Stomach (tissue), 8 donors: ENCODE measurements at regions not wholly inside any gene's neighbourhood (a gene's known extent, or its start where the extent isn't known, plus 50 kb on each side); places are given as distances from the start of the nearest gene placed in this dataset.

ENCODE experiments used
- DNase-seq, 2 donors: peaks; one replicate each; pipeline versions ENCODE4 v3.0.0 to v3.0.0-alpha.2; 2013 to 2019
- H3K27ac ChIP-seq, 5 donors: fragments of 200-600 bp in 4 of 5; sonication (generic) in 4 of 5; one replicate each; pipeline ENCODE4 v1.5.1; 2013 to 2019; ENCODE audit warnings: mild to moderate bottlenecking in 1 of 5, moderate library complexity in 1 of 5
- H3K27me3 ChIP-seq, 3 donors: fragments of 200-600 bp; sonication (generic); one replicate each; pipeline ENCODE4 v1.5.1; 2017 to 2019; ENCODE audit warnings: mixed run types in 1 of 3
- H3K36me3 ChIP-seq, 4 donors: fragments of 200-600 bp; sonication (generic); 1 replicate in 3 of 4; 2 replicates in 1 of 4; pipeline ENCODE4 v1.5.1; 2016 to 2019
- H3K4me1 ChIP-seq, 4 donors: fragments of 200-600 bp; sonication (generic); one replicate each; pipeline ENCODE4 v1.5.1; 2016 to 2019
- H3K4me3 ChIP-seq, 4 donors: fragments of 200-600 bp; sonication (generic) in 3 of 4; one replicate each; pipeline ENCODE4 v1.5.1; 2016 to 2019; ENCODE audit warnings: mild to moderate bottlenecking in 1 of 4
- H3K9me3 ChIP-seq, 4 donors: fragments of 200-600 bp; sonication (generic); one replicate each; pipeline ENCODE4 v1.5.1; 2016 to 2019
- CTCF ChIP-seq, 7 experiments: fragments of 450-650 bp in 4 of 7; fragments of 200-600 bp in 3 of 7; sonication (generic) in 3 of 7; IDR thresholded peaks; one replicate each; pipeline ENCODE4 v1.5.1; 2016 to 2019; ENCODE audit warnings: antibody characterized with exemption in 7 of 7, control low read depth in 2 of 7, mild to moderate bottlenecking in 1 of 7
- EP300 ChIP-seq: sonication (generic); formaldehyde crosslinking; IDR thresholded peaks from one replicate; pipeline ENCODE4 v1.6.1; 2017; ENCODE audit warnings: antibody characterized with exemption
- POLR2A ChIP-seq, 4 donors: fragments of 450-650 bp; IDR thresholded peaks; one replicate each; pipeline ENCODE4 v1.6.1; 2016; ENCODE audit warnings: antibody characterized with exemption in 4 of 4, control low read depth in 2 of 4, mild to moderate bottlenecking in 1 of 4, moderate library complexity in 1 of 4
- POLR2AphosphoS5 ChIP-seq, 3 donors: sonication (generic); formaldehyde crosslinking; IDR thresholded peaks; one replicate each; pipeline ENCODE4 v1.6.1; 2016; ENCODE audit warnings: antibody characterized with exemption in 3 of 3
- WGBS, 5 donors: extraction: QIAGEN DNeasy Blood & Tissue Kit in 3 of 5; methylation state at CpG; one replicate each; pipeline versions ENCODE4 v1.1.5 to v1.1.7; 2013 to 2018; 5-methylcytosine and 5-hydroxymethylcytosine counted together
- intact Hi-C: fragments of 100-400 bp; cut with DNase I; formaldehyde crosslinking; loops from one replicate; pipeline ENCODE4 v1.15.1; 2023; ENCODE audit warnings: low total_unique reads
- donor health status: healthy with polysubstance abuse.
- donor health status: Bipolar disorder and iron deficiency.
- donor health status: healthy.

DNA sequence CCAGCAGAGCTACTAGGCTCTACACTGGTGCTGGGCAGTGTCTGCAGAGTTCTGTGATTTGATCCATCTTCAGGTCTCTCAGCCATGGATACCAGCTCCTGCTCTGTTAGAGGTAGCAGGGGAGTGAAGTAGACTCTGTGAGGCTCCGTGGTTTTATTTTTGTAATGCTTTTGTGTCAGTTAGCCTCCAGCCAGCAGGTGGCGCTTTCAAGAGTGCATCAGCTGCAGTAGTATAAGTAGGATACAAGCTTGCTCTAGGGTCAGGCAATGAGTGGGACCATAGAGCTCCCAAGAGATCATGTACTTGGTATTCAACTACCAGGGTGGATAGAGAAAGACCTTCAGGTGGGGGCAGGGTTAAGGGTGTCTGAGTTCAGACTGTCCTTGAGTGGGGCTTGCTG is 362.5 kb upstream of the TRAM1L1 start:
- Histone ChIP-seq H3K27me3 (no peaks in the 10 kb centered on the region), H3K4me1 (no peaks in the 10 kb centered on the region), H3K9me3 (peaks cover 0 to 15% (median 0%) of the 10 kb centered on the region in 4 donors), H3K36me3 (no peaks in the 10 kb centered on the region), H3K27ac (no peak overlapping the region), H3K4me3 (no peak overlapping the region)
- no peak for DNase-seq
- intact Hi-C loops, result no loop called here
- no peak for TF ChIP-seq POLR2AphosphoS5 (IDR thresholded peaks at IDR 0.05)
- no peak for TF ChIP-seq EP300
- no peak for TF ChIP-seq CTCF (IDR thresholded peaks at IDR 0.05)
- TF ChIP-seq POLR2A (IDR thresholded peaks at IDR 0.05), result no peak
- 68 to 89% (median 80%) methylated on average over 2 of the region's 2 CpGs for WGBS, 5 donors

GRCh38 chr4:117455088-117455487 is 369.7 kb upstream of the TRAM1L1 start:
- DNase-seq, result no peak
- Histone ChIP-seq H3K27ac (no peak overlapping the region), H3K27me3 (no peaks in the 10 kb centered on the region), H3K4me1 (no peaks in the 10 kb centered on the region), H3K9me3 (peaks cover 0 to 5% (median 0%) of the 10 kb centered on the region in 4 donors), H3K4me3 (no peak overlapping the region), H3K36me3 (no peaks in the 10 kb centered on the region)
- 11 to 16% (median 13%) methylated on average over 1 of the region's 1 CpG for WGBS, 5 donors
- TF ChIP-seq EP300 (no peak), POLR2AphosphoS5 (IDR thresholded peaks at IDR 0.05) (no peak), POLR2A (IDR thresholded peaks at IDR 0.05) (no peak), CTCF (IDR thresholded peaks at IDR 0.05) (no peak)
- intact Hi-C loops, result no loop called here

DNA sequence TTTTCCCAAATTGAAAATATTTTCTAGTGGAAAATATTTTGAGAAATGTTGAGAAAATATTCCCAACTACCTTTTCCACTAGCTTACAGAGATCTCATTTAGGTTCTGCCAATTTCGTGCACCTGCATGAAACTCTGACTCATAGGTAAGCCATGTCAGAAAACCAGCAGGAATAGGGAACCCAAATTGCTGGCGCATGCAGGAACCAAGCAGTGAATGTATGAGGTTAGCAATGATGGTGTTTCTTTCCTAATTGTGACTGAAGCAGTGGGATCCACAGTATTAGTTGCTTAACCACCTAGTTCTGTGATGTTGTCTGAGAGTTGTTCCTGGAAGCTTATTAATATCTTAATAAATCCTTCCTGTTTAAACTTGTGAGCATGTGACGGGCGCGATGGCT is 381.0 kb upstream of the TRAM1L1 start:
- Histone ChIP-seq H3K27me3 (no peaks in the 10 kb centered on the region), H3K9me3 (no peaks in the 10 kb centered on the region), H3K27ac (no peak overlapping the region), H3K4me1 (no peaks in the 10 kb centered on the region), H3K36me3 (no peaks in the 10 kb centered on the region), H3K4me3 (no peak overlapping the region)
- no peak for DNase-seq
- TF ChIP-seq POLR2A (IDR thresholded peaks at IDR 0.05) (no peak), EP300 (no peak), POLR2AphosphoS5 (IDR thresholded peaks at IDR 0.05) (no peak), CTCF (IDR thresholded peaks at IDR 0.05) (no peak)
- 86 to 94% (median 88%) methylated on average over 5 of the region's 5 CpGs for WGBS, 5 donors
- intact Hi-C loops, result no loop called here

- Histone ChIP-seq H3K27ac (no peak overlapping the region), H3K4me1 (no peaks in the 10 kb centered on the region), H3K4me3 (no peak overlapping the region), H3K36me3 (no peaks in the 10 kb centered on the region), H3K9me3 (no peaks in the 10 kb centered on the region), H3K27me3 (no peaks in the 10 kb centered on the region)
- no peak for TF ChIP-seq CTCF (IDR thresholded peaks at IDR 0.05)
- TF ChIP-seq EP300, result no peak
- TF ChIP-seq POLR2AphosphoS5 (IDR thresholded peaks at IDR 0.05), result no peak
- no peak for TF ChIP-seq POLR2A (IDR thresholded peaks at IDR 0.05)
- intact Hi-C loops, result no loop called here
- WGBS, 5 donors, result 34 to 53% (median 40%) methylated on average over 2 of the region's 2 CpGs
- no peak for DNase-seq
Measured at GRCh38 chr4:117467404-117467803, 382.0 kb upstream of the TRAM1L1 start.

- Histone ChIP-seq H3K27me3 (no peaks in the 10 kb centered on the region), H3K36me3 (no peaks in the 10 kb centered on the region), H3K9me3 (no peaks in the 10 kb centered on the region), H3K4me3 (no peak overlapping the region), H3K4me1 (no peaks in the 10 kb centered on the region), H3K27ac (no peak overlapping the region)
- no peak for TF ChIP-seq POLR2A (IDR thresholded peaks at IDR 0.05)
- TF ChIP-seq CTCF (IDR thresholded peaks at IDR 0.05), result no peak
- TF ChIP-seq POLR2AphosphoS5 (IDR thresholded peaks at IDR 0.05), result no peak
- no peak for TF ChIP-seq EP300
- no peak for DNase-seq
- intact Hi-C loops, result no loop called here
Measured at GRCh38 chr4:117474987-117475386, 389.6 kb upstream of the TRAM1L1 start.
